HG02870 (cell line): ENCODE measurements at regions not wholly inside any gene's neighbourhood (a gene's known extent, or its start where the extent isn't known, plus 50 kb on each side); places are given as distances from the start of the nearest gene placed in this dataset.

Source experiments
- ATAC-seq: cut with Tn5 transposase; IDR thresholded peaks from one replicate; pipeline ENCODE4 v1.9.1; 2021; ENCODE audit warnings: mild to moderate bottlenecking, moderate library complexity; ENCODE audit not compliant: unreplicated experiment

- ATAC-seq, result no peak
These were observed 430.0 kb upstream of the TNP1 start for GRCh38 chr2:217289907-217290280.

- no peak for ATAC-seq
These were observed 429.5 kb upstream of the TNP1 start for GRCh38 chr2:217289177-217289906.

- ATAC-seq, result no peak
These were observed 428.7 kb upstream of the TNP1 start for GRCh38 chr2:217288472-217289063.

- no peak for ATAC-seq
These were observed 427.0 kb upstream of the TNP1 start for GRCh38 chr2:217286833-217287232.

- ATAC-seq, result no peak
These were observed 426.1 kb upstream of the TNP1 start for GRCh38 chr2:217285926-217286325.

GRCh38 chr2:217283460-217283859, 423.6 kb upstream of the TNP1 start:
- no peak for ATAC-seq

- ATAC-seq, result no peak
These were observed 422.7 kb upstream of the TNP1 start for GRCh38 chr2:217282531-217282930.

- no peak for ATAC-seq
These were observed 419.7 kb upstream of the TNP1 start for GRCh38 chr2:217279556-217279955.

- ATAC-seq, result no peak
These were observed 419.3 kb upstream of the TNP1 start for GRCh38 chr2:217279140-217279539.

- no peak for ATAC-seq
These were observed 418.0 kb upstream of the TNP1 start for GRCh38 chr2:217277646-217278398.

GRCh38 chr2:217276433-217276832, 416.6 kb upstream of the TNP1 start:
- ATAC-seq, result no peak

GRCh38 chr2:217275091-217275490, 415.2 kb upstream of the TNP1 start:
- ATAC-seq, result no peak

- no peak for ATAC-seq
These were observed 414.7 kb upstream of the TNP1 start for GRCh38 chr2:217274578-217274977.

GRCh38 chr2:217273851-217274250, 414.0 kb upstream of the TNP1 start:
- no peak for ATAC-seq

GRCh38 chr2:217273162-217273561, 413.3 kb upstream of the TNP1 start:
- ATAC-seq, result no peak

GRCh38 chr2:217271813-217272212, 411.9 kb upstream of the TNP1 start:
- no peak for ATAC-seq

GRCh38 chr2:217270485-217271121, 410.7 kb upstream of the TNP1 start:
- ATAC-seq, result no peak

GRCh38 chr2:217269701-217270484, 410.0 kb upstream of the TNP1 start:
- ATAC-seq, result no peak

- ATAC-seq, result no peak
These were observed 409.1 kb upstream of the TNP1 start for GRCh38 chr2:217268978-217269377.

GRCh38 chr2:217267758-217268157, 407.9 kb upstream of the TNP1 start:
- no peak for ATAC-seq

GRCh38 chr2:217263756-217264155, 403.9 kb upstream of the TNP1 start:
- ATAC-seq, result no peak
